Transverse colon (tissue), 3 donors: ENCODE measurements at regions not wholly inside any gene's neighbourhood (a gene's known extent, or its start where the extent isn't known, plus 50 kb on each side); places are given as distances from the start of the nearest gene placed in this dataset.

ENCODE experiments used
- EP300 ChIP-seq: sonication (generic); formaldehyde crosslinking; IDR thresholded peaks from one replicate; pipeline ENCODE4 v1.6.1; 2017; ENCODE audit warnings: antibody characterized with exemption, low read depth
- TF ChIP-seq, protein P1 (sequence below), 5 experiments: fragments of 200-600 bp in 3 of 5; fragments of 450-650 bp in 2 of 5; sonication (generic) in 3 of 5; IDR thresholded peaks; 1 replicate in 2 of 5; 2 replicates in 3 of 5; pipeline ENCODE4 v1.5.1; 2016 to 2017; ENCODE audit warnings: antibody characterized with exemption in 5 of 5, inconsistent platforms in 3 of 5, mild to moderate bottlenecking in 2 of 5, moderate library complexity in 1 of 5

DNA sequence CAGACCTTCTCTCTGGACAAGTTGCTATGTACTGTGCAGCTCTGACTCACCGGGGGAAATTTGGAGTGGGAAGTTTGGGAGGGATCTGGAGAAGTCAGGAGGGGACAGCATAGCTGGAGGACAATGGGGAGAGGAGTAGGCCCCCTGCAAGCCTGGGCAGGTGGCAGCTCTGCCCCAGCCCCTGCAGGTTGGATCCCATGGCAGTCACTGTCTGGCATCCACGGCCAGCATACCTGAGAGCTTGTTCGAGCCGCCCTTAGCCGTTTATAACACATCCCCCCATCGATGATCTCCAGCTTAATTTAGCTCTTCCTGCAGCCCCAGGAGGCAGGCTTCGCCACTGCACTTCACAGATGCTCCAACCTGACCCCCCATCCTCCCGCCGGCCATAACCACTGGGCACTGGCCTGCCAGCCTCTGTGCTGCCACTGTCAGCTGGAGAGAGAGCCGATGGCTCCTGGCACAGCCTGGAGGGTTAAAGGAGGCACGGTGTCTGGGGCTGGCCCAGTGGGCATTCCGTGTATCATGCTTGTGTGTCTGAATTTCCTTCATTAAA is 57.7 kb upstream of the RNU6ATAC start:
- TF ChIP-seq EP300 = no peak
- TF ChIP-seq, protein P1, sequence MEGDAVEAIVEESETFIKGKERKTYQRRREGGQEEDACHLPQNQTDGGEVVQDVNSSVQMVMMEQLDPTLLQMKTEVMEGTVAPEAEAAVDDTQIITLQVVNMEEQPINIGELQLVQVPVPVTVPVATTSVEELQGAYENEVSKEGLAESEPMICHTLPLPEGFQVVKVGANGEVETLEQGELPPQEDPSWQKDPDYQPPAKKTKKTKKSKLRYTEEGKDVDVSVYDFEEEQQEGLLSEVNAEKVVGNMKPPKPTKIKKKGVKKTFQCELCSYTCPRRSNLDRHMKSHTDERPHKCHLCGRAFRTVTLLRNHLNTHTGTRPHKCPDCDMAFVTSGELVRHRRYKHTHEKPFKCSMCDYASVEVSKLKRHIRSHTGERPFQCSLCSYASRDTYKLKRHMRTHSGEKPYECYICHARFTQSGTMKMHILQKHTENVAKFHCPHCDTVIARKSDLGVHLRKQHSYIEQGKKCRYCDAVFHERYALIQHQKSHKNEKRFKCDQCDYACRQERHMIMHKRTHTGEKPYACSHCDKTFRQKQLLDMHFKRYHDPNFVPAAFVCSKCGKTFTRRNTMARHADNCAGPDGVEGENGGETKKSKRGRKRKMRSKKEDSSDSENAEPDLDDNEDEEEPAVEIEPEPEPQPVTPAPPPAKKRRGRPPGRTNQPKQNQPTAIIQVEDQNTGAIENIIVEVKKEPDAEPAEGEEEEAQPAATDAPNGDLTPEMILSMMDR (IDR thresholded peaks at IDR 0.05) = no peak
